ENCODE measurements at regions not wholly inside any gene's neighbourhood (a gene's known extent, or its start where the extent isn't known, plus 50 kb on each side); places are given as distances from the start of the nearest gene placed in this dataset.

- Histone ChIP-seq H3K27me3 (ENCODE audit: control insufficient read depth, insufficient read depth, low read length) (no peaks in the 10 kb centered on the region), H3K27ac (ENCODE audit: low read length) (no peak overlapping the region), H3K36me3 (ENCODE audit: control insufficient read depth, insufficient read depth, low read length) (no peaks in the 10 kb centered on the region), H3K4me1 (ENCODE audit: control insufficient read depth, insufficient read depth, low read length) (peaks cover 3% of the 10 kb centered on the region), H3K4me3 (ENCODE audit: low read length) (no peak overlapping the region), H3K9me3 (replicated peaks; ENCODE audit: control insufficient read depth, low read depth, low read length) (no peaks in the 10 kb centered on the region)
- peak; percentile 82 for DNase-seq
These were observed 576.7 kb upstream of the ZNF462 start for GRCh38 chr9:106286249-106286648.

- DNase-seq: peak; percentile 63
These were observed 575.8 kb upstream of the ZNF462 start for GRCh38 chr9:106287091-106287631.

DNA sequence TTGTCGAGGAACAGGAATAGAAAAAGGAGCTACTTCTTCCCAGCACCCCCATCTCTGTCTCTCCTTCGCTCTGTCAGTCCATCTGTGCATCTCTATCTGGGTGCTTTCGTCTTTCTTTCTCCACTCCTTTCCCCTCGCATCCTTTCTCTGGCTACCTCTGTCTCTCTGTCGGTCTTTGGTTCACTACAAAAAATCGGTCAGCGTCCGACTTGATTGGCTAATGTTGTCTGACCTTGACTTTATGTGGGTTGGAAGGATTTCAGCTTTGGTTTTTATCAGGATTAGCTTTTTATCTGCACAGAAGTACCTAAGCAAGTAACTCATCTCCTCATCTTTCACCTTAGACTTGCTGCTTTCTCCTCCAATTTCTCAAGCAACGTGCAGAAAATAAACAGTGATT lies 575.2 kb upstream of the ZNF462 start:
- H3K4me1 ChIP-seq (ENCODE audit: control insufficient read depth, insufficient read depth, low read length): peaks cover 3% of the 10 kb centered on the region
- H3K9me3 ChIP-seq (replicated peaks; ENCODE audit: control insufficient read depth, low read depth, low read length): no peaks in the 10 kb centered on the region
- no peaks in the 10 kb centered on the region for H3K27me3 ChIP-seq (ENCODE audit: control insufficient read depth, insufficient read depth, low read length)
- 57% methylated on average over 4 of the region's 9 CpGs for WGBS (ENCODE audit: insufficient coverage)
- no peak overlapping the region for H3K4me3 ChIP-seq (ENCODE audit: low read length)
- no peaks in the 10 kb centered on the region for H3K36me3 ChIP-seq (ENCODE audit: control insufficient read depth, insufficient read depth, low read length)
- no peak overlapping the region for H3K27ac ChIP-seq (ENCODE audit: low read length)
- DNase-seq: no peak

More at GRCh38 chr9:106287091-106287631, 575.8 kb upstream of the ZNF462 start:
- Histone ChIP-seq H3K36me3 (ENCODE audit: control insufficient read depth, insufficient read depth, low read length) (no peaks in the 10 kb centered on the region), H3K9me3 (replicated peaks; ENCODE audit: control insufficient read depth, low read depth, low read length) (no peaks in the 10 kb centered on the region), H3K4me1 (ENCODE audit: control insufficient read depth, insufficient read depth, low read length) (peaks cover 3% of the 10 kb centered on the region), H3K27ac (ENCODE audit: low read length) (peak overlapping the region; percentile 49), H3K27me3 (ENCODE audit: control insufficient read depth, insufficient read depth, low read length) (no peaks in the 10 kb centered on the region), H3K4me3 (ENCODE audit: low read length) (no peak overlapping the region)
- WGBS (ENCODE audit: insufficient coverage): 10% methylated on average over 4 of the region's 10 CpGs

GRCh38 chr9:106288689-106289088 lies 574.3 kb upstream of the ZNF462 start:
- Histone ChIP-seq H3K27ac (ENCODE audit: low read length) (no peak overlapping the region), H3K9me3 (replicated peaks; ENCODE audit: control insufficient read depth, low read depth, low read length) (no peaks in the 10 kb centered on the region), H3K4me1 (ENCODE audit: control insufficient read depth, insufficient read depth, low read length) (peaks cover 3% of the 10 kb centered on the region), H3K36me3 (ENCODE audit: control insufficient read depth, insufficient read depth, low read length) (no peaks in the 10 kb centered on the region), H3K27me3 (ENCODE audit: control insufficient read depth, insufficient read depth, low read length) (no peaks in the 10 kb centered on the region), H3K4me3 (ENCODE audit: low read length) (no peak overlapping the region)
- no peak for DNase-seq
- 69% methylated on average over 7 of the region's 8 CpGs for WGBS (ENCODE audit: insufficient coverage)

DNA sequence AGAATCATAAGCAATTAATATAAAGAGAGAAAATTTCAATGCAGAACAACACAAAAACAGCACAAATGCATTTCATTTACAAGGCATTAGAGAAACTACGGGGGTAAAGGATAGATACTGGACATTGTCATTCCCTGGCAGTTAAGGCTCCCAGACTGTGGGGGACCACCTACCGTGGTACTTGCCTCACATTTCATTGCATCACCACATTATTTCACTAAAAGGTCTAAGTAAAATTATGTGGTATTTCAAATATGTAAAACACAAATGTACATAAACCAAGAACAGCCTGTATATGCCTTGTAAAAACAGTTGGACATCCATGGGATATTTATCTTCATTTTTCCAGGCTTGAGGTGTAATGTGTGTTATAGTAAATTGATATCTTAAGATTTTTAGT lies 571.2 kb upstream of the ZNF462 start:
- Histone ChIP-seq H3K27ac (ENCODE audit: low read length) (no peak overlapping the region), H3K36me3 (ENCODE audit: control insufficient read depth, insufficient read depth, low read length) (no peaks in the 10 kb centered on the region), H3K9me3 (replicated peaks; ENCODE audit: control insufficient read depth, low read depth, low read length) (no peaks in the 10 kb centered on the region), H3K27me3 (ENCODE audit: control insufficient read depth, insufficient read depth, low read length) (no peaks in the 10 kb centered on the region), H3K4me1 (ENCODE audit: control insufficient read depth, insufficient read depth, low read length) (peaks cover 3% of the 10 kb centered on the region), H3K4me3 (ENCODE audit: low read length) (no peak overlapping the region)
- no peak for DNase-seq
- WGBS (ENCODE audit: insufficient coverage): no CpG with 5 or more reads among the region's 2 CpGs

DNA sequence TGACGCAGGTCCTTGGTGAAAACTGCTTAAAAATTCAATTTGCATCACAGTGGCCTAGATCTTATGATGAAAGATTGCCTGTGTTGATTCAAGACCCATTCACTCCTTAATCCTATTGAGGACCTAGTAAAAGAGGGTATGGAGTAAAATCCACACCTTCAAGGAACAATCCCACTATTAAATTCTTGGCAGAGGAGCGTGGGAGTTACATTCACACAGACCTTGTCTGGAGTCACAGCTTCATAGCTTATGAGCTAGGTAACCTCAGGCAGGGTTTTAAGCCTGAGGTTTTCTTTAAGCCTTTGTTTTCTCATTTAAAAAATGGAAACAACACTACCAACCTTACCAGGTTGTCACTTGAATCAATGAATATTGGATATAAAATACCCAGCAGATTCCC lies 566.5 kb upstream of the ZNF462 start:
- Histone ChIP-seq H3K27me3 (ENCODE audit: control insufficient read depth, insufficient read depth, low read length) (no peaks in the 10 kb centered on the region), H3K9me3 (replicated peaks; ENCODE audit: control insufficient read depth, low read depth, low read length) (no peaks in the 10 kb centered on the region), H3K36me3 (ENCODE audit: control insufficient read depth, insufficient read depth, low read length) (no peaks in the 10 kb centered on the region), H3K27ac (ENCODE audit: low read length) (no peak overlapping the region), H3K4me3 (ENCODE audit: low read length) (no peak overlapping the region), H3K4me1 (ENCODE audit: control insufficient read depth, insufficient read depth, low read length) (no peaks in the 10 kb centered on the region)
- DNase-seq: no peak
- no CpG with 5 or more reads among the region's 2 CpGs for WGBS (ENCODE audit: insufficient coverage)

- Histone ChIP-seq H3K9me3 (replicated peaks; ENCODE audit: control insufficient read depth, low read depth, low read length) (no peaks in the 10 kb centered on the region), H3K27ac (ENCODE audit: low read length) (no peak overlapping the region), H3K4me1 (ENCODE audit: control insufficient read depth, insufficient read depth, low read length) (peaks cover 2% of the 10 kb centered on the region), H3K27me3 (ENCODE audit: control insufficient read depth, insufficient read depth, low read length) (no peaks in the 10 kb centered on the region), H3K4me3 (ENCODE audit: low read length) (no peak overlapping the region), H3K36me3 (ENCODE audit: control insufficient read depth, insufficient read depth, low read length) (no peaks in the 10 kb centered on the region)
- no peak for DNase-seq
- WGBS (ENCODE audit: insufficient coverage): 79% methylated on average over 2 of the region's 3 CpGs
These were observed 564.0 kb upstream of the ZNF462 start for GRCh38 chr9:106298997-106299396.

GRCh38 chr9:106304401-106304920 lies 558.5 kb upstream of the ZNF462 start:
- peaks cover 8% of the 10 kb centered on the region for H3K4me1 ChIP-seq (ENCODE audit: control insufficient read depth, insufficient read depth, low read length)
- H3K36me3 ChIP-seq (ENCODE audit: control insufficient read depth, insufficient read depth, low read length): no peaks in the 10 kb centered on the region
- no peak overlapping the region for H3K4me3 ChIP-seq (ENCODE audit: low read length)
- WGBS (ENCODE audit: insufficient coverage): no CpG with 5 or more reads among the region's 4 CpGs
- H3K9me3 ChIP-seq (replicated peaks; ENCODE audit: control insufficient read depth, low read depth, low read length): no peaks in the 10 kb centered on the region
- H3K27me3 ChIP-seq (ENCODE audit: control insufficient read depth, insufficient read depth, low read length): no peaks in the 10 kb centered on the region
- H3K27ac ChIP-seq (ENCODE audit: low read length): peak overlapping the region; percentile 31
- DNase-seq: peak; percentile 77

- 29% methylated on average over 1 of the region's 1 CpG for WGBS (ENCODE audit: insufficient coverage)
- Histone ChIP-seq H3K27ac (ENCODE audit: low read length) (peak overlapping the region; percentile 32), H3K4me3 (ENCODE audit: low read length) (no peak overlapping the region), H3K36me3 (ENCODE audit: control insufficient read depth, insufficient read depth, low read length) (no peaks in the 10 kb centered on the region), H3K4me1 (ENCODE audit: control insufficient read depth, insufficient read depth, low read length) (peaks cover 8% of the 10 kb centered on the region), H3K27me3 (ENCODE audit: control insufficient read depth, insufficient read depth, low read length) (no peaks in the 10 kb centered on the region), H3K9me3 (replicated peaks; ENCODE audit: control insufficient read depth, low read depth, low read length) (no peaks in the 10 kb centered on the region)
- DNase-seq: peak; percentile 93
These were observed 557.4 kb upstream of the ZNF462 start for GRCh38 chr9:106305428-106306133.

DNA sequence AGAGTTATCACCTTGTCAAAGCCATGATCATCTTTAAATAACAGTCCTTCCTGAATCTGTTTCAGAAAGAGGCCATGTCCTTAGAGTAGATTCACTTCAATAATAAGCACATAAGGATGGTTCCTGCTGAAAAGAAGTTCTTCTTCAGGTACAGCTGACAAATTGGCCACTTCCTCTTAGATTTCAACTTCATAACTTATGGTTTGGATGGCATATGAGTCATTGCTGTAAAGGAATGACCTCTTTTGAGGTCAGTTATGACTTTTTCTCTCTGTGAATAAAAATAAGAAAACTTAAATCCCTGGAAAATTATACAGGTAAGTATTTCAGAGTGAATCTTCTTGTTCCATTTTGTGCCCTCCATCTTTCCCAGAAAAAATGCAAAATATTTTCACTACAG lies 555.3 kb upstream of the ZNF462 start:
- no peak for DNase-seq
- Histone ChIP-seq H3K27me3 (ENCODE audit: control insufficient read depth, insufficient read depth, low read length) (no peaks in the 10 kb centered on the region), H3K4me3 (ENCODE audit: low read length) (no peak overlapping the region), H3K9me3 (replicated peaks; ENCODE audit: control insufficient read depth, low read depth, low read length) (no peaks in the 10 kb centered on the region), H3K4me1 (ENCODE audit: control insufficient read depth, insufficient read depth, low read length) (peaks cover 8% of the 10 kb centered on the region), H3K27ac (ENCODE audit: low read length) (no peak overlapping the region), H3K36me3 (ENCODE audit: control insufficient read depth, insufficient read depth, low read length) (no peaks in the 10 kb centered on the region)

Data from muscle of leg (tissue), 3 donors.